HEK293 (cell line): ENCODE measurements at regions not wholly inside any gene's neighbourhood (a gene's known extent, or its start where the extent isn't known, plus 50 kb on each side); places are given as distances from the start of the nearest gene placed in this dataset.

Experiments
- BCL6B ChIP-seq: fragments of 450-650 bp; formaldehyde crosslinking; IDR thresholded peaks from 2 replicates; pipeline ENCODE4 v1.5.1; 2017; ENCODE audit warnings: missing biosample characterization, missing genetic modification characterization
- GLI4 ChIP-seq: fragments of 450-650 bp; formaldehyde crosslinking; IDR thresholded peaks from 2 replicates; pipeline ENCODE4 v1.5.1; 2016; ENCODE audit warnings: missing biosample characterization, missing genetic modification characterization
- GLIS1 ChIP-seq: fragments of 450-650 bp; formaldehyde crosslinking; IDR thresholded peaks from 2 replicates; pipeline ENCODE4 v1.5.1; 2016; ENCODE audit warnings: missing biosample characterization, missing genetic modification characterization
- HOXD13 ChIP-seq: sonication (generic); formaldehyde crosslinking; IDR thresholded peaks from 2 replicates; pipeline ENCODE4 v1.8.0; 2022; ENCODE audit warnings: missing genetic modification reagents, borderline replicate concordance
- RBAK ChIP-seq: fragments of 450-650 bp; formaldehyde crosslinking; IDR thresholded peaks from 2 replicates; pipeline ENCODE4 v1.5.1; 2016; ENCODE audit warnings: missing biosample characterization, missing genetic modification characterization
- ZBTB17 ChIP-seq: fragments of 450-650 bp; formaldehyde crosslinking; IDR thresholded peaks from 2 replicates; pipeline ENCODE4 v1.5.1; 2016; ENCODE audit warnings: missing biosample characterization, missing genetic modification characterization
- ZBTB20 ChIP-seq: fragments of 450-650 bp; formaldehyde crosslinking; IDR thresholded peaks from 2 replicates; pipeline ENCODE4 v1.5.1; 2016; ENCODE audit warnings: missing biosample characterization, missing genetic modification characterization
- ZBTB26 ChIP-seq: fragments of 450-650 bp; formaldehyde crosslinking; optimal IDR thresholded peaks from 2 replicates; pipeline ENCODE3; 2016; ENCODE audit warnings: missing biosample characterization, mild to moderate bottlenecking, missing genetic modification characterization
- ZBTB7A ChIP-seq: fragments of 450-650 bp; formaldehyde crosslinking; IDR thresholded peaks from 2 replicates; pipeline ENCODE4 v1.5.1; 2016; ENCODE audit warnings: low read depth, missing biosample characterization, missing genetic modification characterization
- ZBTB8A ChIP-seq: fragments of 450-650 bp; formaldehyde crosslinking; IDR thresholded peaks from 2 replicates; pipeline ENCODE4 v1.5.1; 2016; ENCODE audit warnings: missing biosample characterization, missing genetic modification characterization
- ZFP69B ChIP-seq: fragments of 450-650 bp; formaldehyde crosslinking; IDR thresholded peaks from 2 replicates; pipeline ENCODE4 v1.5.1; 2016; ENCODE audit warnings: missing biosample characterization, missing genetic modification characterization
- ZIC2 ChIP-seq: fragments of 450-650 bp; formaldehyde crosslinking; IDR thresholded peaks from 2 replicates; pipeline ENCODE4 v1.5.1; 2016; ENCODE audit warnings: missing biosample characterization, missing genetic modification characterization
- ZNF10 ChIP-seq: fragments of 450-650 bp; formaldehyde crosslinking; IDR thresholded peaks from 2 replicates; pipeline ENCODE4 v1.5.1; 2017; ENCODE audit warnings: missing biosample characterization, missing genetic modification characterization
- ZNF148 ChIP-seq: fragments of 450-650 bp; formaldehyde crosslinking; IDR thresholded peaks from 2 replicates; pipeline ENCODE4 v1.5.0; 2017; ENCODE audit warnings: missing biosample characterization, missing genetic modification characterization, borderline replicate concordance
- ZNF19 ChIP-seq: fragments of 450-650 bp; formaldehyde crosslinking; IDR thresholded peaks from 2 replicates; pipeline ENCODE4; 2016; ENCODE audit warnings: missing biosample characterization, missing genetic modification characterization, low read depth
- ZNF211 ChIP-seq: fragments of 450-650 bp; formaldehyde crosslinking; IDR thresholded peaks from 2 replicates; pipeline ENCODE4 v1.5.1; 2016; ENCODE audit warnings: low read depth, missing biosample characterization, missing genetic modification characterization
- ZNF239 ChIP-seq: fragments of 450-650 bp; formaldehyde crosslinking; IDR thresholded peaks from 2 replicates; pipeline ENCODE4 v1.5.1; 2016; ENCODE audit warnings: missing biosample characterization, missing genetic modification characterization
- ZNF248 ChIP-seq: fragments of 450-650 bp; formaldehyde crosslinking; IDR thresholded peaks from 2 replicates; pipeline ENCODE4 v1.5.1; 2017; ENCODE audit warnings: missing biosample characterization, missing genetic modification characterization
- ZNF302 ChIP-seq: fragments of 450-650 bp; formaldehyde crosslinking; IDR thresholded peaks from 2 replicates; pipeline ENCODE4 v1.5.1; 2016; ENCODE audit warnings: missing biosample characterization, missing genetic modification characterization, low read depth
- ZNF433 ChIP-seq: fragments of 450-650 bp; formaldehyde crosslinking; IDR thresholded peaks from 2 replicates; pipeline ENCODE4 v1.5.1; 2016; ENCODE audit warnings: missing biosample characterization, missing genetic modification characterization, low read depth
- ZNF449 ChIP-seq: fragments of 450-650 bp; formaldehyde crosslinking; IDR thresholded peaks from 2 replicates; pipeline ENCODE4 v1.5.1; 2017; ENCODE audit warnings: missing biosample characterization, mild to moderate bottlenecking, missing genetic modification characterization, moderate library complexity
- ZNF501 ChIP-seq: fragments of 450-650 bp; formaldehyde crosslinking; IDR thresholded peaks from 2 replicates; pipeline ENCODE4 v1.5.1; 2016; ENCODE audit warnings: missing biosample characterization, missing genetic modification characterization
- ZNF529 ChIP-seq: fragments of 450-650 bp; formaldehyde crosslinking; IDR thresholded peaks from 2 replicates; pipeline ENCODE4 v1.5.1; 2017; ENCODE audit warnings: missing genetic modification characterization, missing biosample characterization; ENCODE audit not compliant: insufficient replicate concordance
- ZNF549 ChIP-seq: fragments of 450-650 bp; IDR thresholded peaks from 2 replicates; pipeline ENCODE4 v1.5.1; 2018; ENCODE audit warnings: missing biosample characterization, missing genetic modification characterization, mild to moderate bottlenecking, inconsistent platforms, moderate library complexity
- ZNF555 ChIP-seq: fragments of 450-650 bp; formaldehyde crosslinking; conservative IDR thresholded peaks from 2 replicates; pipeline ENCODE4 v1.5.1; 2017; ENCODE audit warnings: missing biosample characterization, mild to moderate bottlenecking, missing genetic modification characterization, inconsistent platforms
- ZNF558 ChIP-seq: fragments of 450-650 bp; formaldehyde crosslinking; IDR thresholded peaks from 2 replicates; pipeline ENCODE4 v1.5.1; 2016; ENCODE audit warnings: missing biosample characterization, missing genetic modification characterization
- ZNF561 ChIP-seq: fragments of 450-650 bp; IDR thresholded peaks from 2 replicates; pipeline ENCODE4 v1.5.1; 2018; ENCODE audit warnings: missing biosample characterization, missing genetic modification characterization, borderline replicate concordance
- ZNF600 ChIP-seq: fragments of 450-650 bp; formaldehyde crosslinking; IDR thresholded peaks from 2 replicates; pipeline ENCODE4 v1.5.1; 2016; ENCODE audit warnings: missing biosample characterization, missing genetic modification characterization
- ZNF610 ChIP-seq: fragments of 450-650 bp; formaldehyde crosslinking; IDR thresholded peaks from 2 replicates; pipeline ENCODE4 v1.5.1; 2016; ENCODE audit warnings: missing biosample characterization, missing genetic modification characterization, borderline replicate concordance
- ZNF623 ChIP-seq: fragments of 450-650 bp; formaldehyde crosslinking; IDR thresholded peaks from 2 replicates; pipeline ENCODE4 v1.5.1; 2016; ENCODE audit warnings: missing biosample characterization, missing genetic modification characterization
- ZNF664 ChIP-seq: fragments of 450-650 bp; formaldehyde crosslinking; IDR thresholded peaks from 2 replicates; pipeline ENCODE4 v1.5.1; 2016; ENCODE audit warnings: missing biosample characterization, missing genetic modification characterization
- ZNF677 ChIP-seq: fragments of 450-650 bp; IDR thresholded peaks from 2 replicates; pipeline ENCODE4 v1.5.0; 2018; ENCODE audit warnings: missing biosample characterization, mild to moderate bottlenecking, missing genetic modification characterization, moderate library complexity
- ZNF776 ChIP-seq: fragments of 450-650 bp; formaldehyde crosslinking; IDR thresholded peaks from 2 replicates; pipeline ENCODE4 v1.5.0; 2017; ENCODE audit warnings: missing biosample characterization, missing genetic modification characterization, borderline replicate concordance
- ZNF837 ChIP-seq: fragments of 450-650 bp; formaldehyde crosslinking; IDR thresholded peaks from 2 replicates; pipeline ENCODE4 v1.5.1; 2016; ENCODE audit warnings: missing biosample characterization, missing genetic modification characterization
- ZSCAN30 ChIP-seq: fragments of 450-650 bp; IDR thresholded peaks from 2 replicates; pipeline ENCODE4 v1.5.1; 2018; ENCODE audit warnings: missing biosample characterization, mild to moderate bottlenecking, missing genetic modification characterization, moderate library complexity

GRCh38 chr22:46054091-46055073 is 77.4 kb upstream of the WNT7B start (continued):
- TF ChIP-seq ZNF558 (tag by site-specific recombination) (no peak), ZNF664 (tag by site-specific recombination) (no peak), GLI4 (tag by site-specific recombination) (no peak; the same call in 1 of the 2 replicates), ZSCAN30 (no peak; the same call in 1 of the 2 replicates), ZNF433 (no peak), ZNF623 (no peak), ZIC2 (no peak), ZNF600 (tag by site-specific recombination) (peak; percentile 91), ZFP69B (tag by site-specific recombination) (peak; percentile 58; the same call in 1 of the 2 replicates), ZBTB17 (tag by site-specific recombination) (peak; percentile 80), ZBTB7A (tag by site-specific recombination) (0 out of 2 replicates have a peak, but pooled peaks have one; percentile 66), ZNF776 (tag by site-specific recombination) (no peak), RBAK (no peak), ZNF10 (tag by site-specific recombination) (no peak), HOXD13 (no peak), ZNF239 (no peak), ZNF248 (no peak), ZNF449 (tag by site-specific recombination) (no peak), ZNF555 (tag by site-specific recombination) (no peak), BCL6B (no peak), GLIS1 (tag by site-specific recombination) (no peak), ZNF529 (tag by site-specific recombination) (no peak), ZNF148 (no peak), ZBTB8A (tag by site-specific recombination) (peak; percentile 67), ZNF211 (no peak), ZNF549 (tag by site-specific recombination) (no peak), ZNF837 (no peak), ZNF561 (tag by site-specific recombination) (no peak), ZBTB20 (tag by site-specific recombination) (peak; percentile 93), ZNF19 (tag by site-specific recombination) (no peak), ZBTB26 (tag by site-specific recombination) (peak; percentile 32), ZNF501 (tag by site-specific recombination) (no peak), ZNF302 (tag by site-specific recombination) (no peak), ZNF677 (tag by site-specific recombination) (no peak), ZNF610 (no peak; the same call in 1 of the 2 replicates)
